ENCODE measurements at regions not wholly inside any gene's neighbourhood (a gene's known extent, or its start where the extent isn't known, plus 50 kb on each side); places are given as distances from the start of the nearest gene placed in this dataset.

GRCh38 chr2:13585732-13586131 lies 869.0 kb downstream of the TRIB2 start:
- Histone ChIP-seq H3K4me3 (no peak overlapping the region), H3K27ac (no peak overlapping the region), H3K9me3 (no peaks in the 10 kb centered on the region), H3K36me3 (no peaks in the 10 kb centered on the region), H3K27me3 (no peaks in the 10 kb centered on the region), H3K4me1 (no peaks in the 10 kb centered on the region)
- ATAC-seq (no peak), DNase-seq (no peak)
- intact Hi-C loops (cut with DNase I) = no loop called here
- TF ChIP-seq POLR2A (IDR thresholded peaks at IDR 0.05) = no peak
- TF ChIP-seq, protein P1, sequence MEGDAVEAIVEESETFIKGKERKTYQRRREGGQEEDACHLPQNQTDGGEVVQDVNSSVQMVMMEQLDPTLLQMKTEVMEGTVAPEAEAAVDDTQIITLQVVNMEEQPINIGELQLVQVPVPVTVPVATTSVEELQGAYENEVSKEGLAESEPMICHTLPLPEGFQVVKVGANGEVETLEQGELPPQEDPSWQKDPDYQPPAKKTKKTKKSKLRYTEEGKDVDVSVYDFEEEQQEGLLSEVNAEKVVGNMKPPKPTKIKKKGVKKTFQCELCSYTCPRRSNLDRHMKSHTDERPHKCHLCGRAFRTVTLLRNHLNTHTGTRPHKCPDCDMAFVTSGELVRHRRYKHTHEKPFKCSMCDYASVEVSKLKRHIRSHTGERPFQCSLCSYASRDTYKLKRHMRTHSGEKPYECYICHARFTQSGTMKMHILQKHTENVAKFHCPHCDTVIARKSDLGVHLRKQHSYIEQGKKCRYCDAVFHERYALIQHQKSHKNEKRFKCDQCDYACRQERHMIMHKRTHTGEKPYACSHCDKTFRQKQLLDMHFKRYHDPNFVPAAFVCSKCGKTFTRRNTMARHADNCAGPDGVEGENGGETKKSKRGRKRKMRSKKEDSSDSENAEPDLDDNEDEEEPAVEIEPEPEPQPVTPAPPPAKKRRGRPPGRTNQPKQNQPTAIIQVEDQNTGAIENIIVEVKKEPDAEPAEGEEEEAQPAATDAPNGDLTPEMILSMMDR (IDR thresholded peaks at IDR 0.05) = no peak

DNA sequence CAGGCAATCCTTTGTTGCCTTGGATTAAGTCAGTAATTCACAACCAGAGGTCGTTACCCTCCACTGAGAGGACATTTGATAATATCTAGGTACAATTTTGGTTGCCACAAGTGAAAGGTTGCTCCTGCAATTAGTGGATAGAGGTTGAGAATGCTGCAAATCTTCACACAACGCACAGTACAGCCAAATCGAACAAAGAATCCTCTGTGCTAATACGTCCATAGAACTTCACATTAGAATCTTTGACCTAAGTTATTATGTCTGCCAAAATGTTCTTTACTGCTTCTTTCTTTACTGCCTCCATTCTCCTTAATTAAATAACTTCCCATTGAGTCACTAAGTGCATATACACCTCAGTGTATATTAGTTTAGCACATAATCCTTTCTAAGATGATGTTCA lies 879.5 kb downstream of the TRIB2 start:
- Histone ChIP-seq H3K9me3 (no peaks in the 10 kb centered on the region), H3K36me3 (no peaks in the 10 kb centered on the region), H3K4me3 (no peak overlapping the region), H3K27me3 (no peaks in the 10 kb centered on the region), H3K4me1 (no peaks in the 10 kb centered on the region), H3K27ac (no peak overlapping the region)
- WGBS, 4 donors = 69 to 77% (median 70%) methylated on average over 4 of the region's 4 CpGs
- TF ChIP-seq POLR2A (IDR thresholded peaks at IDR 0.05) = no peak
- TF ChIP-seq, protein P1 (IDR thresholded peaks at IDR 0.05) = no peak
- ATAC-seq (no peak), DNase-seq (no peak)
- intact Hi-C loops (cut with DNase I) = no loop called here

DNA sequence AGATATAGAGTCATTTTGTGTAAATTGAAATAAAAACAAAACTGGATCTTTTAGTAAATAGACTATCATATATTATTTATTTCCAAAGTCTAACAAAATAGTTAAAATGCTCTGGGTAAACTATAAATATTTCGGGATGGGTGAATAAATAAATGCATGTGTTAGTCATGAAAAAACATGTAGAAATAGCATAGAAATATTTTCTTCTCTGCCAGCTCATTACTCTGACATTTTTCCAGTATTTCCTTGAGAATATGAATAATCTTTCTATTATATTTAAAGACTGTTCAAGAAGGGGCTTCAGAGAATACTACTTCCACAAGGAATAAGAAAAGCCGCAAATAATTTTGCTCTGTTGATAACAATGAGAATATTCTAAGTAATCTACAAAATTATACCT lies 880.4 kb downstream of the TRIB2 start:
- ATAC-seq (no peak), DNase-seq (no peak)
- Histone ChIP-seq H3K27ac (no peak overlapping the region), H3K9me3 (no peaks in the 10 kb centered on the region), H3K4me3 (no peak overlapping the region), H3K27me3 (no peaks in the 10 kb centered on the region), H3K36me3 (no peaks in the 10 kb centered on the region), H3K4me1 (no peaks in the 10 kb centered on the region)
- TF ChIP-seq POLR2A (IDR thresholded peaks at IDR 0.05) = no peak
- TF ChIP-seq, protein P1 (IDR thresholded peaks at IDR 0.05) = no peak
- intact Hi-C loops (cut with DNase I) = no loop called here
- WGBS, 4 donors = 74 to 81% (median 77%) methylated on average over 2 of the region's 2 CpGs

DNA sequence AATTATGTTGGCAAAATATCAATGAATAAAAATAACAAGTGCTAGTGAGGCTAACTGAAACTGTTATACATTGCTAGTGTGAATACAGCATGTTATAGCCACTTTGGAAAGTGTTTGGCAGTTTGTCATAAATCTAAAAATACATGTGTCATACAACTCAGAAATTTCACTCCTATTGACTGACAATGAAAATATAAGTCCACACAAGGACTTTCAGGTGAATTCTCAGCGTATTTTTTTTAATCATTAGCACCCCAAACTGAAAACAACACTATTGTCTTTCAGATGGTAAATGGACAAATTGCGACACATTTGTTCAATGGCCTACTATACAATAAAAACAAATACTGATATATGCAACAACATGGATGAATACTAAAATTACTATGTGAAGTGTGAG lies 884.8 kb downstream of the TRIB2 start:
- Histone ChIP-seq H3K36me3 (no peaks in the 10 kb centered on the region), H3K9me3 (no peaks in the 10 kb centered on the region), H3K4me3 (no peak overlapping the region), H3K27me3 (no peaks in the 10 kb centered on the region), H3K4me1 (no peaks in the 10 kb centered on the region), H3K27ac (no peak overlapping the region)
- ATAC-seq (no peak), DNase-seq (no peak)
- WGBS, 4 donors = 60 to 80% (median 66%) methylated on average over 2 of the region's 2 CpGs
- intact Hi-C loops (cut with DNase I) = no loop called here
- TF ChIP-seq, protein P1 (IDR thresholded peaks at IDR 0.05) = no peak
- no peak for TF ChIP-seq POLR2A (IDR thresholded peaks at IDR 0.05)

Measured in heart left ventricle (tissue), 16 donors.